A549 (cell line): ENCODE measurements at regions not wholly inside any gene's neighbourhood (a gene's known extent, or its start where the extent isn't known, plus 50 kb on each side); places are given as distances from the start of the nearest gene placed in this dataset.
"Not testable (repeated sequence)": the region's sequence is repeated elsewhere in the genome, so short reads cannot be mapped to it uniquely, and the experiment has no call there.

Experiments used
- ATAC-seq, 2 experiments: fragments of 200-7000 bp in 1 of 2; fragments of >200 bp in 1 of 2; cut with Nextera tagmentation in 1 of 2; cut with Tn5 transposase in 1 of 2; 3 replicates each; pipeline versions ENCODE4 v1.8.0 to v1.9.1; 2018 to 2020; ENCODE audit warnings: mild to moderate bottlenecking in 1 of 2, moderate library complexity in 1 of 2
- CTCF ChIA-PET: fragments of 300-600 bp; sonication (Branson Sonifier 250); formaldehyde crosslinking; extraction: SDS; loops from one replicate; lab custom pipeline; 2021; ENCODE audit warnings: antibody characterized with exemption, inconsistent platforms; lab: Yijun Ruan, JAX
- POLR2A ChIA-PET: fragments of 350-600 bp; formaldehyde crosslinking; extraction: SDS; loops from one replicate; lab custom pipeline; 2021; ENCODE audit warnings: antibody characterized with exemption, inconsistent platforms; lab: Yijun Ruan, JAX
- DNase-seq, 2 experiments: peaks; one replicate each; pipeline versions ENCODE4 v3.0.0 to v3.0.0-alpha.2; 2011 to 2016; ENCODE audit warnings: low read depth in 1 of 2, low spot score in 1 of 2
- FAIRE-seq: peaks from 2 replicates; lab custom pipeline; 2011; peaks lifted over from hg19 to GRCh38; lab: Jason Lieb, UNC
- H3K27ac ChIP-seq, 2 experiments: fragments of >200 bp; sonication (Bioruptor Twin); formaldehyde crosslinking; 3 replicates each; pipeline ENCODE4 v1.5.1; 2016 to 2017
- H3K4me1 ChIP-seq: fragments of >200 bp; sonication (Bioruptor Twin); formaldehyde crosslinking; 3 replicates; pipeline ENCODE4 v1.6.1; 2016
- H3K4me2 ChIP-seq: fragments of >200 bp; sonication (Bioruptor Twin); formaldehyde crosslinking; 3 replicates; pipeline ENCODE4 v1.6.1; 2016
- H3K4me3 ChIP-seq: fragments of >200 bp; sonication (Bioruptor Twin); formaldehyde crosslinking; 3 replicates; pipeline ENCODE4 v1.5.1; 2016
- H3K9me3 ChIP-seq: fragments of >200 bp; sonication (Bioruptor Twin); formaldehyde crosslinking; 3 replicates; pipeline ENCODE4 v1.6.1; 2016
- CEBPB ChIP-seq, 2 experiments: fragments of >200 bp in 1 of 2; sonication (Bioruptor Twin) in 1 of 2; formaldehyde crosslinking in 1 of 2; IDR thresholded peaks; 2 replicates each; pipeline ENCODE4 v1.6.1; 2012 to 2016
- CHD4 ChIP-seq: fragments of 200-600 bp; sonication (generic); IDR thresholded peaks from 2 replicates; pipeline ENCODE4 v1.6.1; 2016; ENCODE audit warnings: antibody characterized with exemption, mild to moderate bottlenecking, borderline replicate concordance
- EP300 ChIP-seq, 2 experiments: fragments of >200 bp; sonication (Bioruptor Twin); formaldehyde crosslinking; IDR thresholded peaks; 2 replicates in 1 of 2; 3 replicates in 1 of 2; pipeline ENCODE4 v1.6.1; 2016 to 2017
- ESRRA ChIP-seq: fragments of 150-350 bp; IDR thresholded peaks from 2 replicates; pipeline ENCODE4 v1.6.1; 2014; ENCODE audit warnings: mild to moderate bottlenecking, low read length, borderline replicate concordance
- FOSL2 ChIP-seq, 2 experiments: fragments of 450-650 bp in 1 of 2; fragments of >200 bp in 1 of 2; sonication (Bioruptor Twin) in 1 of 2; formaldehyde crosslinking; IDR thresholded peaks; 2 replicates each; pipeline versions ENCODE4 v1.5.0 to v1.6.1; 2016 to 2020; ENCODE audit warnings: mild to moderate bottlenecking in 1 of 2, moderate library complexity in 1 of 2
- FOXS1 ChIP-seq: fragments of 250-450 bp; sonication (Bioruptor Pico); IDR thresholded peaks from 2 replicates; pipeline ENCODE4 v1.5.0; 2020; ENCODE audit warnings: mild to moderate bottlenecking, moderate library complexity
- HDAC2 ChIP-seq: fragments of 200-600 bp; sonication (generic); IDR thresholded peaks from 2 replicates; pipeline ENCODE4 v1.6.1; 2016
- HOXA7 ChIP-seq: fragments of 250-450 bp; sonication (Bioruptor Pico); IDR thresholded peaks from 2 replicates; pipeline ENCODE4 v1.5.0; 2020; ENCODE audit warnings: mild to moderate bottlenecking, moderate library complexity
- JUNB ChIP-seq: fragments of >200 bp; sonication (Bioruptor Twin); formaldehyde crosslinking; IDR thresholded peaks from 2 replicates; pipeline ENCODE4 v1.6.1; 2016
- KDM1A ChIP-seq: fragments of 200-600 bp; sonication (generic); IDR thresholded peaks from 2 replicates; pipeline ENCODE4 v1.6.1; 2016; ENCODE audit warnings: low read depth, mild to moderate bottlenecking
- KDM5A ChIP-seq: fragments of 200-600 bp; sonication (generic); IDR thresholded peaks from 2 replicates; pipeline ENCODE4 v1.6.1; 2016; ENCODE audit warnings: antibody characterized with exemption, mild to moderate bottlenecking
- NFE2L2 ChIP-seq: fragments of 150-350 bp; conservative IDR thresholded peaks from 2 replicates; pipeline ENCODE4 v1.6.1; 2014; ENCODE audit warnings: low read length
- TFCP2L1 ChIP-seq: fragments of 250-450 bp; sonication (Bioruptor Pico); IDR thresholded peaks from 2 replicates; pipeline ENCODE4 v1.5.0; 2021; ENCODE audit warnings: mild to moderate bottlenecking
- WGBS: methylation state at CpG from one replicate; pipeline ENCODE4 v1.1.6; 2017; ENCODE audit errors: missing lambda C conversion rate; 5-methylcytosine and 5-hydroxymethylcytosine counted together
- TF ChIP-seq, protein P1 (sequence below): IDR thresholded peaks from 2 replicates; pipeline ENCODE4 v1.6.1; 2012
- TF ChIP-seq, protein P2 (sequence below): fragments of >200 bp; sonication (Bioruptor Twin); formaldehyde crosslinking; IDR thresholded peaks from 2 replicates; pipeline ENCODE4 v1.6.1; 2016

- H3K9me3 ChIP-seq: no peaks in the 10 kb centered on the region
- no peak overlapping the region; the same call in 2 of the 3 replicates for H3K4me2 ChIP-seq
- H3K4me3 ChIP-seq: no peak overlapping the region
- 79% methylated on average over 8 of the region's 9 CpGs for WGBS
- CTCF ChIA-PET: interaction anchor here (0.7 to 8.1 kb wide), 10 partner anchors 10 to 333 kb away, joined by 3 to 49 read pairs (median 4); partner anchors contain the start of gene CEBPB
- H3K4me1 ChIP-seq: peaks cover 42% of the 10 kb centered on the region
- FAIRE-seq: no peak
- no peak for DNase-seq
- peak overlapping the region; percentile 91 to 94; a peak in 5 of 6 replicates for H3K27ac ChIP-seq
- POLR2A ChIA-PET: interaction anchor here (0.9 kb wide), 1 partner anchor 260 kb away, joined by 5 read pairs; the partner anchor contains the start of gene CEBPB
- peak; percentile 11 to 48; a peak in 4 of 6 replicates for ATAC-seq
- TF ChIP-seq KDM1A: no peak
- no peak for TF ChIP-seq NFE2L2
- TF ChIP-seq, protein P1, sequence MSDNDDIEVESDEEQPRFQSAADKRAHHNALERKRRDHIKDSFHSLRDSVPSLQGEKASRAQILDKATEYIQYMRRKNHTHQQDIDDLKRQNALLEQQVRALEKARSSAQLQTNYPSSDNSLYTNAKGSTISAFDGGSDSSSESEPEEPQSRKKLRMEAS: no peak
- TF ChIP-seq TFCP2L1 (CRISPR knock-in tag): no peak
- TF ChIP-seq EP300 (IDR thresholded peaks at IDR 0.05): no peak
- no peak for TF ChIP-seq FOXS1 (CRISPR knock-in tag)
- TF ChIP-seq KDM5A: no peak
- TF ChIP-seq CHD4: no peak
- no peak for TF ChIP-seq HOXA7
These were observed 60.3 kb upstream of the PTPN1 start for GRCh38 chr20:50449738-50450492.

- FAIRE-seq (no peak), ATAC-seq (no peak), DNase-seq (no peak)
- CTCF ChIA-PET: interaction anchor here (0.7 to 8.1 kb wide), 9 partner anchors 10 to 471 kb away, joined by 3 to 49 read pairs (median 3); partner anchors contain the start of gene CEBPB
- H3K4me3 ChIP-seq: no peak overlapping the region
- no peaks in the 10 kb centered on the region for H3K9me3 ChIP-seq
- peak overlapping the region; percentile 79 for H3K4me2 ChIP-seq
- POLR2A ChIA-PET: interaction anchor here (0.9 kb wide), 1 partner anchor 260 kb away, joined by 5 read pairs; the partner anchor contains the start of gene CEBPB
- H3K4me1 ChIP-seq: peaks cover 42% of the 10 kb centered on the region
- WGBS: 94% methylated on average over 1 of the region's 1 CpG
- no peak for TF ChIP-seq ESRRA
- 0 out of 2 replicates have a peak, but pooled peaks have one; percentile 50 for TF ChIP-seq KDM1A
- TF ChIP-seq, all 56 proteins: peak for 1
- peak overlapping the region; percentile 91 to 94 for H3K27ac ChIP-seq
These were observed 59.7 kb upstream of the PTPN1 start for GRCh38 chr20:50450493-50450826.

DNA sequence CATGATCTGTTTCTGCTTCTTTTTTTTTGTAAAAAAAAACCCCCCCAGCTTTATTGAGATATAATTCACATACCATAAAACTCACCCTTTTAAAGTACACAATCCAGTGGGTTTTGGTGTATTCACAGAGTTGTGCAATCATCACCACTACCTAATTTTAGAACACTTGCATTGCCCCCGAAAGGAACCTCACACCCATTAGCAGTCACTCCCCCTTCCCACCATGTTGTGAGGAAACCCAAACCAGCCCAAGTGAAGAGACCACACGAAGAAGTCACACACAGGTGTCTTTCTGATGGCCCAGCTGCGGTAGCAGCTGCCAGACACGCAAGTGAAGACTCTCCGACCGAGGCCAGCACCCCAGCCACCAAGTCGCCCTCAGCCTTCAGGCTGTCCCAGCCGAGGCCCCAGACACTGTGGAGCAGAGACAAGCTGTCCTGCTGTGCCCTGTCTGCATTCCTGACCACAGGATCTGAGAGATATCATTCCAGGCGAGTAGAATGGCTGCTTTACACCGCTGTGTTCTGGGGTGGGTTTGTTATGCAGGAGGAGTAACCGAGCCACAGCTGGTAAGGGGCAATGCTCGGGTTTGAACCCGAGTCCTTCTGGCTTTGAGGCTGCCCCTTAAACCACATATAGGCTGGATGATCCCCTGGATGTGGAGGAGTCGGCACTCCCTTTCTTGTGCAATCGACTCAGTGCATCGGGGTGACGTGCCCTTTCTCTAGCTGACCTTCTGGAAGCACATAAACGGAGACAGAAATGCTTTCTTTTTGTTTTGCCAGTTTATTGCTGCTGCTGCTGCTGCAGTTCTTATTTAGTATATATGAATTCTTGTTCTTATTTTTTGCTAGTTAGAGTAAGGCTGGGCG lies 59.1 kb upstream of the PTPN1 start:
- TF ChIP-seq CHD4 (no peak), JUNB (no peak), HDAC2 (no peak), CEBPB (IDR thresholded peaks at IDR 0.05) (peak; percentile 76 to 89), FOSL2 (IDR thresholded peaks at IDR 0.05) (no peak), FOSL2 (CRISPR knock-in tag; IDR thresholded peaks at IDR 0.05) (no peak)
- TF ChIP-seq, protein P2, sequence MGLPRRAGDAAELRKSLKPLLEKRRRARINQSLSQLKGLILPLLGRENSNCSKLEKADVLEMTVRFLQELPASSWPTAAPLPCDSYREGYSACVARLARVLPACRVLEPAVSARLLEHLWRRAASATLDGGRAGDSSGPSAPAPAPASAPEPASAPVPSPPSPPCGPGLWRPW: no peak
- TF ChIP-seq, all 56 proteins: peak for 1
- Histone ChIP-seq H3K9me3 (no peaks in the 10 kb centered on the region), H3K27ac (peak overlapping the region; percentile 91 to 94), H3K4me3 (no peak overlapping the region), H3K4me1 (peaks cover 39% of the 10 kb centered on the region), H3K4me2 (peak overlapping the region; percentile 79)
- ATAC-seq: peak; percentile 80 to 83
- peak in 1 of 2 experiments; percentile 57 for DNase-seq
- CTCF ChIA-PET: interaction anchor here (0.7 to 8.1 kb wide), 9 partner anchors 9 to 472 kb away, joined by 3 to 49 read pairs (median 3); partner anchors contain the start of gene CEBPB
- POLR2A ChIA-PET: no interaction called here
- FAIRE-seq: no peak
- WGBS: 12% methylated on average over 15 of the region's 19 CpGs

DNA sequence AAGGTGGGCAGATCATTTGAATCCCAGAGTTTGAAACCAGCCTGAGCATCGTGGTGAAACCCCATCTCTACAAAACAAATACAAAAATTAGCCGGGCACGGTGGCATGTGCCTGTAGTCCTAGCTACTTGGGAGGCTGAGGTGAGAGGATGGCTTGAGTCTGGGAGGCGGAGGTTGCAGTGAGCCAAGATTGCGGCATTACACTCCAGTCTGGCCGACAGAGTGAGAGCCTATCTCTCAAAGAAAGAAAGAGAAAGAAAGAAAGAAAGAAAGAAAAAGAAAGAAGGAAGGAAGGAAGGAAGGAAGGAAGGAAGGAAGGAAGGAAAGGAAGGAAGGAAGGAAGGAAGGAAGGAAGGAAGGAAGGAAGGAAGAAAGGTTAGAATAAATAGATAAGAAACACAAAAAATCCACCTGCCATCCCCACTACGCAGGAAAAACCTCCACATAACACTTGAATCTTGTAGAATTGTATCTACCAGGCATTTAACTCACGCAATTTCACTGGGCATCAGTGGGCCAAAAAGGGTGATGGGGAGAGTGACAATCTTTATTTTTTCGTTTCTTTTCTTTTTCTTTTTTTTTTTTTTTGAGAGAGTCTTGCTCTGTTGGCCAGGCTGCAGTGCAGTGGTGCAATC lies 58.3 kb upstream of the PTPN1 start:
- Histone ChIP-seq H3K27ac (peak overlapping the region; percentile 91 to 94), H3K4me1 (peaks cover 36% of the 10 kb centered on the region), H3K4me2 (peak overlapping the region; percentile 79)
- CTCF ChIA-PET: interaction anchor here (0.8 to 8.1 kb wide), 9 partner anchors 8 to 336 kb away, joined by 3 to 49 read pairs (median 5); partner anchors contain the start of gene CEBPB
- H3K9me3 ChIP-seq, ATAC-seq, FAIRE-seq, POLR2A ChIA-PET, H3K4me3 ChIP-seq, DNase-seq: not testable (repeated sequence)
- 58% methylated on average over 9 of the region's 9 CpGs for WGBS
